ENCODE measurements at regions not wholly inside any gene's neighbourhood (a gene's known extent, or its start where the extent isn't known, plus 50 kb on each side); places are given as distances from the start of the nearest gene placed in this dataset.
"Not testable (repeated sequence)": the region's sequence is repeated elsewhere in the genome, so short reads cannot be mapped to it uniquely, and the experiment has no call there.

GRCh38 chr7:148472406-148472805, 118.2 kb upstream of the C7orf33 start:
- DNase-seq: no peak

- DNase-seq: no peak
Measured at GRCh38 chr7:148473703-148474480, 116.7 kb upstream of the C7orf33 start.

- DNase-seq: no peak
Measured at GRCh38 chr7:148474481-148475025, 116.0 kb upstream of the C7orf33 start.

GRCh38 chr7:148478551-148478950, 112.0 kb upstream of the C7orf33 start:
- no peak for DNase-seq

GRCh38 chr7:148480479-148481146, 110.0 kb upstream of the C7orf33 start:
- DNase-seq: no peak

GRCh38 chr7:148481147-148481526, 109.4 kb upstream of the C7orf33 start:
- no peak for DNase-seq

GRCh38 chr7:148481971-148482626, 108.5 kb upstream of the C7orf33 start:
- DNase-seq: no peak

GRCh38 chr7:148483515-148484308, 106.9 kb upstream of the C7orf33 start:
- DNase-seq: no peak

- no peak for DNase-seq
Measured at GRCh38 chr7:148484486-148484885, 106.1 kb upstream of the C7orf33 start.

GRCh38 chr7:148485618-148486017, 104.9 kb upstream of the C7orf33 start:
- no peak for DNase-seq

- no peak for DNase-seq
Measured at GRCh38 chr7:148486937-148487336, 103.6 kb upstream of the C7orf33 start.

GRCh38 chr7:148487912-148488311, 102.7 kb upstream of the C7orf33 start:
- no peak for DNase-seq

GRCh38 chr7:148489678-148490077, 100.9 kb upstream of the C7orf33 start:
- no peak for DNase-seq

- no peak for DNase-seq
Measured at GRCh38 chr7:148492157-148492860, 98.3 kb upstream of the C7orf33 start.

GRCh38 chr7:148495605-148496004, 95.0 kb upstream of the C7orf33 start:
- no peak for DNase-seq

- no peak for DNase-seq
Measured at GRCh38 chr7:148500978-148501377, 89.6 kb upstream of the C7orf33 start.

GRCh38 chr7:148503900-148504487, 86.6 kb upstream of the C7orf33 start:
- DNase-seq: peak; percentile 2 to 12

GRCh38 chr7:148505645-148506375, 84.8 kb upstream of the C7orf33 start:
- DNase-seq: no peak

GRCh38 chr7:148507064-148507573, 83.4 kb upstream of the C7orf33 start:
- not testable (repeated sequence) for DNase-seq

GRCh38 chr7:148507787-148508186, 82.8 kb upstream of the C7orf33 start:
- DNase-seq: no peak

GRCh38 chr7:148514236-148514635, 76.3 kb upstream of the C7orf33 start:
- no peak for DNase-seq

Measured in SHP77 (cell line).